HepG2 (cell line): ENCODE measurements at regions not wholly inside any gene's neighbourhood (a gene's known extent, or its start where the extent isn't known, plus 50 kb on each side); places are given as distances from the start of the nearest gene placed in this dataset.

ENCODE experiments used
- ATRX ChIP-seq: sonication (generic); formaldehyde crosslinking; IDR thresholded peaks from 2 replicates; pipeline ENCODE4 v1.4.0; 2020; ENCODE audit warnings: missing genetic modification reagents, borderline replicate concordance
- BORCS8-MEF2B ChIP-seq: sonication (generic); formaldehyde crosslinking; IDR thresholded peaks from 2 replicates; pipeline ENCODE4 v1.8.0; 2022; ENCODE audit warnings: mild to moderate bottlenecking, missing genetic modification reagents
- CEBPZ ChIP-seq: IDR thresholded peaks from 2 replicates; pipeline ENCODE4 v1.6.1; 2012; ENCODE audit warnings: low read length, improper control_type of control experiment
- CREBL2 ChIP-seq: sonication (generic); formaldehyde crosslinking; IDR thresholded peaks from 2 replicates; pipeline ENCODE4 v1.8.1; 2023; ENCODE audit warnings: missing genetic modification reagents, mild to moderate bottlenecking, borderline replicate concordance
- E2F1 ChIP-seq: sonication (generic); formaldehyde crosslinking; IDR thresholded peaks from 2 replicates; pipeline ENCODE4 v1.5.0; 2020; ENCODE audit warnings: missing genetic modification reagents
- E2F5 ChIP-seq: sonication (generic); formaldehyde crosslinking; conservative IDR thresholded peaks from 2 replicates; pipeline ENCODE4 v1.4.0; 2020; ENCODE audit warnings: missing genetic modification reagents
- IKZF1 ChIP-seq: fragments of 450-650 bp; IDR thresholded peaks from 2 replicates; pipeline ENCODE4 v1.7.1; 2016
- POGZ ChIP-seq: sonication (generic); formaldehyde crosslinking; IDR thresholded peaks from 2 replicates; pipeline ENCODE4 v1.4.0; 2020; ENCODE audit warnings: mild to moderate bottlenecking, missing genetic modification reagents
- TAF15 ChIP-seq: fragments of 200-400 bp; formaldehyde crosslinking; IDR thresholded peaks from one replicate; pipeline ENCODE4 v1.6.1; 2018; ENCODE audit warnings: mild to moderate bottlenecking, low read depth, low read length; ENCODE audit not compliant: poor library complexity, severe bottlenecking
- TBX2 ChIP-seq: sonication (generic); formaldehyde crosslinking; IDR thresholded peaks from 2 replicates; pipeline ENCODE4 v1.5.0; 2020; ENCODE audit warnings: missing genetic modification reagents, mild to moderate bottlenecking, borderline replicate concordance
- ZBED4 ChIP-seq: sonication (generic); formaldehyde crosslinking; IDR thresholded peaks from 2 replicates; pipeline ENCODE4 v1.4.0; 2020; ENCODE audit warnings: missing genetic modification reagents, borderline replicate concordance
- ZNF180 ChIP-seq: sonication (generic); formaldehyde crosslinking; IDR thresholded peaks from 2 replicates; pipeline ENCODE4 v1.4.0; 2020; ENCODE audit warnings: low read depth, missing genetic modification reagents, borderline replicate concordance
- ZNF207 ChIP-seq: fragments of 450-650 bp; IDR thresholded peaks from 2 replicates; pipeline ENCODE4 v1.6.1; 2016; ENCODE audit warnings: antibody characterized with exemption, borderline replicate concordance
- ZNF512B ChIP-seq: sonication (generic); formaldehyde crosslinking; IDR thresholded peaks from 2 replicates; pipeline ENCODE4 v1.5.1; 2020; ENCODE audit warnings: missing genetic modification reagents, mild to moderate bottlenecking, borderline replicate concordance

GRCh38 chr9:90162326-90162725, 480.3 kb downstream of the DIRAS2 start (continued):
- TF ChIP-seq ATRX (CRISPR knock-in tag) (no peak), CREBL2 (CRISPR knock-in tag) (no peak), E2F5 (no peak), ZNF512B (CRISPR knock-in tag) (no peak), POGZ (CRISPR knock-in tag) (no peak), ZBED4 (no peak), TAF15 (no peak), BORCS8-MEF2B (CRISPR knock-in tag) (no peak), IKZF1 (peak; percentile 52; the same call in 1 of the 2 replicates), TBX2 (CRISPR knock-in tag) (no peak), CEBPZ (no peak), E2F1 (no peak), ZNF207 (peak; percentile 89; the same call in 1 of the 2 replicates), ZNF180 (CRISPR knock-in tag) (no peak)
